ENCODE measurements at regions not wholly inside any gene's neighbourhood (a gene's known extent, or its start where the extent isn't known, plus 50 kb on each side); places are given as distances from the start of the nearest gene placed in this dataset.

DNA sequence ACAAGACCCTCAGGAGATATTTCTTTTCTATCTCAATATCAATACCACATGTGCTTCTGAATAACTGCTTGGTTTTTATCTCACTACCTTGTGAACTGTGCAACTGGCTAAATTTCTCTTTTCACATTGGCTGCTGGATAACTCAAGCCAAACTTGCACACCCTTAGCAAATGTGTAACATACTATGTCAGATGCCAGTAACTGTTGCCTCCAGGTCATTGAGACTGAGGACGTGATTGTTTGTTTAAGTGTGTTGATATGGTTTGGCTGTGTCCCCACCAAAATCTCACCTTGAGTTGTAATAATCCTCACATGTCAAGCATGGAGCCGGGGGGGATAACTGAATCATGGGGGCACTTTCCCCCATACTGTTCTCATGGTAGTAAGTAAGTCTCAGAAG, 90.2 kb upstream of the LIN7C start:
- no peaks in the 10 kb centered on the region for H3K27me3 ChIP-seq (replicated peaks in 1 of 4; ENCODE audit: control extremely low read depth in 1 of 4, control insufficient read depth in 3 of 4, insufficient read depth in 4 of 4, low read length in 3 of 4)
- no peak overlapping the region for H3K4me3 Mint-ChIP-seq
- H3K27me3 Mint-ChIP-seq, result no peaks in the 10 kb centered on the region
- H3K27ac ChIP-seq (ENCODE audit: low read length in 2 of 2), result no peak overlapping the region
- intact Hi-C loops (cut with micrococcal nuclease), result no loop called here
- no peaks in the 10 kb centered on the region for H3K4me1 ChIP-seq (ENCODE audit: control insufficient read depth in 2 of 2, insufficient read depth in 2 of 2, low read length in 2 of 2)
- no CpG with 5 or more reads among the region's 2 CpGs for WGBS (ENCODE audit: insufficient coverage)
- H3K79me2 ChIP-seq (ENCODE audit: control insufficient read depth, insufficient read depth, low read length), result no peaks in the 10 kb centered on the region
- no peaks in the 10 kb centered on the region for H3K9me3 Mint-ChIP-seq (ENCODE audit: insufficient read depth)
- no peaks in the 10 kb centered on the region for H4K20me1 ChIP-seq (ENCODE audit: control insufficient read depth, insufficient read depth, low read length, poor library complexity, severe bottlenecking)
- POLR2A ChIA-PET, result no interaction called here
- H3K4me3 ChIP-seq (ENCODE audit: control extremely low read depth in 1 of 5, extremely low read depth in 1 of 5, insufficient read depth in 1 of 5, low read depth in 2 of 5, low read length in 4 of 5), result no peak overlapping the region
- DNase-seq, result no peak
- H3K4me2 ChIP-seq (replicated peaks; ENCODE audit: low read depth, low read length, poor library complexity, severe bottlenecking), result no peak overlapping the region
- CTCF ChIA-PET, result no interaction called here
- H3K4me1 Mint-ChIP-seq, result no peaks in the 10 kb centered on the region
- no peaks in the 10 kb centered on the region for H3K36me3 ChIP-seq (replicated peaks in 1 of 2; ENCODE audit: control extremely low read depth in 1 of 2, control insufficient read depth in 1 of 2, extremely low read depth in 1 of 2, insufficient read depth in 2 of 2, low read length in 1 of 2)
- no peak overlapping the region for H2AFZ ChIP-seq (ENCODE audit: insufficient read depth, low read depth, low read length, poor library complexity, severe bottlenecking)
- H3K9me3 ChIP-seq (ENCODE audit: control extremely low read depth in 1 of 3, control insufficient read depth in 2 of 3, insufficient read depth in 1 of 3, low read length in 2 of 3), result no peaks in the 10 kb centered on the region
- TF ChIP-seq, protein P1, sequence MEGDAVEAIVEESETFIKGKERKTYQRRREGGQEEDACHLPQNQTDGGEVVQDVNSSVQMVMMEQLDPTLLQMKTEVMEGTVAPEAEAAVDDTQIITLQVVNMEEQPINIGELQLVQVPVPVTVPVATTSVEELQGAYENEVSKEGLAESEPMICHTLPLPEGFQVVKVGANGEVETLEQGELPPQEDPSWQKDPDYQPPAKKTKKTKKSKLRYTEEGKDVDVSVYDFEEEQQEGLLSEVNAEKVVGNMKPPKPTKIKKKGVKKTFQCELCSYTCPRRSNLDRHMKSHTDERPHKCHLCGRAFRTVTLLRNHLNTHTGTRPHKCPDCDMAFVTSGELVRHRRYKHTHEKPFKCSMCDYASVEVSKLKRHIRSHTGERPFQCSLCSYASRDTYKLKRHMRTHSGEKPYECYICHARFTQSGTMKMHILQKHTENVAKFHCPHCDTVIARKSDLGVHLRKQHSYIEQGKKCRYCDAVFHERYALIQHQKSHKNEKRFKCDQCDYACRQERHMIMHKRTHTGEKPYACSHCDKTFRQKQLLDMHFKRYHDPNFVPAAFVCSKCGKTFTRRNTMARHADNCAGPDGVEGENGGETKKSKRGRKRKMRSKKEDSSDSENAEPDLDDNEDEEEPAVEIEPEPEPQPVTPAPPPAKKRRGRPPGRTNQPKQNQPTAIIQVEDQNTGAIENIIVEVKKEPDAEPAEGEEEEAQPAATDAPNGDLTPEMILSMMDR (IDR thresholded peaks at IDR 0.05), result no peak
- no peak overlapping the region for H3K27ac Mint-ChIP-seq
- no peak overlapping the region for H3K9ac ChIP-seq (ENCODE audit: low read length)
- no peak for ATAC-seq (ENCODE audit: low read depth)

DNA sequence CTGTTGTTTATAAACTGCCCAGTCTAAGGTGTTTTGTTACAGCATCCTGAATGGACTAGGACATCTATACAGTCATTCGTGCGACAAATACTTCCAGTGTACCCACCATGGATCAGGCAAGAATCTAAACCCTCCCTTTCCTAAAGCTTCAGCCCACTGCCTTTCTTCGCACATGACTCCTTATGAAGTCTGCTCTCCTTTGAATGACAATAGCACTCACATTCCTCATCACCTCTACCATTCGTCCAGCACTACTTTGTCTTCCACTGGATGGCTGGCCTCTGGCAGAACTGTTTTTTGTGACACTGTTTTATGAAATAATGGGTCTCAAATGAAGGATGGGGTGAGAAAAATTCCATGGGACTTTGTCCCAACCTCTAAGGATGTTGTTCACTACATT, 89.8 kb upstream of the LIN7C start:
- Histone ChIP-seq H3K9ac (ENCODE audit: low read length) (no peak overlapping the region), H2AFZ (ENCODE audit: insufficient read depth, low read depth, low read length, poor library complexity, severe bottlenecking) (no peak overlapping the region), H4K20me1 (ENCODE audit: control insufficient read depth, insufficient read depth, low read length, poor library complexity, severe bottlenecking) (no peaks in the 10 kb centered on the region), H3K4me1 (ENCODE audit: control insufficient read depth in 2 of 2, insufficient read depth in 2 of 2, low read length in 2 of 2) (no peaks in the 10 kb centered on the region), H3K36me3 (replicated peaks in 1 of 2; ENCODE audit: control extremely low read depth in 1 of 2, control insufficient read depth in 1 of 2, extremely low read depth in 1 of 2, insufficient read depth in 2 of 2, low read length in 1 of 2) (no peaks in the 10 kb centered on the region), H3K4me2 (replicated peaks; ENCODE audit: low read depth, low read length, poor library complexity, severe bottlenecking) (no peak overlapping the region), H3K27me3 (replicated peaks in 1 of 4; ENCODE audit: control extremely low read depth in 1 of 4, control insufficient read depth in 3 of 4, insufficient read depth in 4 of 4, low read length in 3 of 4) (no peaks in the 10 kb centered on the region), H3K79me2 (ENCODE audit: control insufficient read depth, insufficient read depth, low read length) (no peaks in the 10 kb centered on the region), H3K27ac (ENCODE audit: low read length in 2 of 2) (no peak overlapping the region), H3K4me3 (ENCODE audit: control extremely low read depth in 1 of 5, extremely low read depth in 1 of 5, insufficient read depth in 1 of 5, low read depth in 2 of 5, low read length in 4 of 5) (no peak overlapping the region), H3K9me3 (ENCODE audit: control extremely low read depth in 1 of 3, control insufficient read depth in 2 of 3, insufficient read depth in 1 of 3, low read length in 2 of 3) (no peaks in the 10 kb centered on the region)
- POLR2A ChIA-PET, result no interaction called here
- intact Hi-C loops (cut with micrococcal nuclease), result no loop called here
- 83% methylated on average over 3 of the region's 4 CpGs for WGBS (ENCODE audit: insufficient coverage)
- CTCF ChIA-PET, result no interaction called here
- TF ChIP-seq EZH2 (IDR thresholded peaks at IDR 0.05; ENCODE audit: borderline replicate concordance, insufficient read depth, low read depth, low read length, poor library complexity, severe bottlenecking), result no peak
- TF ChIP-seq, protein P1 (IDR thresholded peaks at IDR 0.05), result no peak
- DNase-seq (no peak), ATAC-seq (ENCODE audit: low read depth) (no peak)
- H3K27me3 Mint-ChIP-seq, result no peaks in the 10 kb centered on the region
- no peak overlapping the region for H3K4me3 Mint-ChIP-seq
- H3K27ac Mint-ChIP-seq, result no peak overlapping the region
- H3K9me3 Mint-ChIP-seq (ENCODE audit: insufficient read depth), result no peaks in the 10 kb centered on the region
- H3K4me1 Mint-ChIP-seq, result no peaks in the 10 kb centered on the region

All from B cell (primary cell).